ENCODE measurements at regions not wholly inside any gene's neighbourhood (a gene's known extent, or its start where the extent isn't known, plus 50 kb on each side); places are given as distances from the start of the nearest gene placed in this dataset.

- DNase-seq (ENCODE audit: low spot score) = no peak
- TF ChIP-seq CTCF (IDR thresholded peaks at IDR 0.05) = no peak
- ATAC-seq (ENCODE audit: low FRiP score) = no peak
Observed at GRCh38 chr10:130767116-130767730, 544.3 kb downstream of the TCERG1L start.

GRCh38 chr10:130769146-130770017, 542.1 kb downstream of the TCERG1L start:
- TF ChIP-seq CTCF (IDR thresholded peaks at IDR 0.05) = no peak
- ATAC-seq (ENCODE audit: low FRiP score) (no peak), DNase-seq (ENCODE audit: low spot score) (no peak)

DNA sequence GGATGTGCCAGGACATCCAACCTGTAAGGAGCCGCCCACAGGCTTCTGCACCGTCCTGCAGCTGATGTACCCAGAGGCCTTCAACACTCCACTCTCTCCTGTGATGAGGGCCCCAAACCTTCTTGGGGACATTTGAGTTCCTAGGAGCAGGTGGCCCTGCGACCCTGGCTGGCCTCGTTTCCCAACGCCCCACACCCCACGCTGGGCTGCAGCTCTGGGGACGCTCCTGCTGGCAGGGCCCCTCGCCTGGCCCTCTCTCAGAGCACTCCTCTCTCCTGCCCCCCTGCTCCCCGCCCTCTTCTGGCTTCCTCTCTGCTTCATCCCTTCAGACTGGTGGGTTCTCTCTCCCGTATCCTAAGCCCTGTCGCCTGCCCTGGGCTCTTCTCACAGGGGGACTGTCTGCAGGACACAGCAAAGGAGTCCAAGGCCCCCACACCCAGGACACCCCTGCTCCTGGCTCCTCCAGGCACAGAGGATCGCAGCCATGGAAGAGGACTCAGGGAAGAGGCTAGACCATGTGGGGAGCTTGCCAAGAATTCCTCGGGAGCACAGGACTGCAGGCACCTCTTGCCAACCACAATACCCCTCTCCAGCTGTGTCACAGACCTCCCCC, 541.4 kb downstream of the TCERG1L start:
- no peak for ATAC-seq (ENCODE audit: low FRiP score)
- no peak for DNase-seq (ENCODE audit: low spot score)
- no peak for TF ChIP-seq CTCF (IDR thresholded peaks at IDR 0.05)

DNA sequence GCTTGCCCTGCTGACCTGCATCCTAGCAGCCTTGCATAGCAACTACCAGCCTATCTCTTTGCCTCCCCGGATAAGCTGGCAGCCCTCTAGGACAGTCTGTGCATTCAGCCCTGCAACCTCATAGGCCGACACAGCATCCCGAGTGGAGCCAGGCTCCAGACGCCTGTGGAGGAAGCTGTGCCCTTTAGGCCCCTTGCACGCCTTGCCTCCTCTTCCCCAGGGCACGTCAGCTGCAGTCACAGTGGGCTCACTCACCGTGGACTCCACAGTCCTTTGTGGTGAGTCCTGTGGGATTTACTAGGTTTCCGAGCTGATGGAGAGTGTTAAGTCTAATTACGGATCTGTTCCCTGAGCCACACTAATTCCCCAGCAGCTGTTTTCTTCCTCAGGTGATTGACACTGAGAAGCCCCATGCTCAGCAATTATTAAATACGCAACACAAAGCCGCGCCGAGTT, 540.0 kb downstream of the TCERG1L start:
- TF ChIP-seq CTCF (IDR thresholded peaks at IDR 0.05) = no peak
- DNase-seq (ENCODE audit: low spot score) = no peak
- ATAC-seq (ENCODE audit: low FRiP score) = no peak

GRCh38 chr10:130772056-130772455, 539.5 kb downstream of the TCERG1L start:
- no peak for TF ChIP-seq CTCF (IDR thresholded peaks at IDR 0.05)
- ATAC-seq (ENCODE audit: low FRiP score) (no peak), DNase-seq (ENCODE audit: low spot score) (no peak)

GRCh38 chr10:130772676-130773075, 538.8 kb downstream of the TCERG1L start:
- no peak for ATAC-seq (ENCODE audit: low FRiP score)
- DNase-seq (ENCODE audit: low spot score) = no peak
- TF ChIP-seq CTCF (IDR thresholded peaks at IDR 0.05) = no peak
